ENCODE measurements at regions not wholly inside any gene's neighbourhood (a gene's known extent, or its start where the extent isn't known, plus 50 kb on each side); places are given as distances from the start of the nearest gene placed in this dataset.

GRCh38 chr18:44061438-44061837 is 619.2 kb upstream of the SETBP1 start:
- H3K36me3 ChIP-seq (ENCODE audit: control insufficient read depth in 2 of 2, extremely low read depth in 1 of 2, insufficient read depth in 2 of 2, low read length in 2 of 2) = no peaks in the 10 kb centered on the region
- no peaks in the 10 kb centered on the region for H3K9me3 ChIP-seq (ENCODE audit: control insufficient read depth, low read depth, low read length)
- H4K20me1 ChIP-seq (ENCODE audit: control insufficient read depth, extremely low read depth, insufficient read depth, low read length) = no peaks in the 10 kb centered on the region
- no peaks in the 10 kb centered on the region for H3K4me1 ChIP-seq (ENCODE audit: control insufficient read depth, extremely low read depth, insufficient read depth, low read length)
- H3K4me3 ChIP-seq (ENCODE audit: control insufficient read depth in 2 of 3, extremely low read depth in 1 of 3, insufficient read depth in 2 of 3, low read depth in 1 of 3, low read length in 3 of 3) = no peak overlapping the region
- H3K79me2 ChIP-seq (ENCODE audit: control insufficient read depth, insufficient read depth, low read length) = no peaks in the 10 kb centered on the region
- no peaks in the 10 kb centered on the region for H3K9me1 ChIP-seq (ENCODE audit: control insufficient read depth, extremely low read depth, insufficient read depth, low read length)
- no peaks in the 10 kb centered on the region for H3K27me3 ChIP-seq (ENCODE audit: control insufficient read depth, extremely low read depth, insufficient read depth, low read length)
- no peak for TF ChIP-seq EZH2 (IDR thresholded peaks at IDR 0.05; ENCODE audit: low read length)
- TF ChIP-seq CTCF (optimal IDR thresholded peaks at IDR 0.05 in 1 of 3, IDR thresholded peaks at IDR 0.05 in 1 of 3, conservative IDR thresholded peaks at IDR 0.05 in 1 of 3; ENCODE audit: extremely low read depth in 1 of 3, insufficient read depth in 2 of 3, low read length in 3 of 3) = no peak
- H2AFZ ChIP-seq (ENCODE audit: control insufficient read depth, low read length) = no peak overlapping the region
- no peak overlapping the region for H3K9ac ChIP-seq (ENCODE audit: control insufficient read depth, extremely low read depth, insufficient read depth, low read length)
- no peak overlapping the region for H3K4me2 ChIP-seq (ENCODE audit: control insufficient read depth, extremely low read depth, insufficient read depth, low read depth, low read length)
- no peak for FAIRE-seq
- no peak for DNase-seq (ENCODE audit: low read depth, low spot score)
- dilution Hi-C loops (cut with MboI; ENCODE audit: extremely low pct_ligation_motif_present, low sequenced_read_pairs) = no loop called here
- H3K27ac ChIP-seq (ENCODE audit: control insufficient read depth, insufficient read depth, low read length) = no peak overlapping the region

DNA sequence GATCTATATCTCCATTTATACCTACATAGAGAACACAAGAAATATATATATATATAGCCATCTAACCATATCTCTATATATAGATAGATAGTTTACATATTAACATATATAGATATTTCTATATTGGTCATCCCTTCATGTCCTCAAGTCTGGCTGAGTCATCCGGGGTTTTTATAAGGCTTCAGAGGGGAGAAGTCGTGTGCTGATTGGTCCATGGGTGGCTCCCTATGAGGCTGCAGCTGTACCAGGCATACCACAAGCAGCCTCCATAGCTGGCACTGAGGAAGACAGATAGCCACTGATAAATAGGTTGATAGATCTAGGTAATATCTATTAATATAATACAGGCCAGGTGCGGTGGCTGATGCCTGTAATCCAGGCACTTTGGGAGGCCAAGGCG is 618.3 kb upstream of the SETBP1 start:
- no peak overlapping the region for H2AFZ ChIP-seq (ENCODE audit: control insufficient read depth, low read length)
- dilution Hi-C loops (cut with MboI; ENCODE audit: extremely low pct_ligation_motif_present, low sequenced_read_pairs) = no loop called here
- H3K27me3 ChIP-seq (ENCODE audit: control insufficient read depth, extremely low read depth, insufficient read depth, low read length) = no peaks in the 10 kb centered on the region
- DNase-seq (ENCODE audit: low read depth, low spot score) (no peak), FAIRE-seq (no peak)
- no peaks in the 10 kb centered on the region for H3K9me3 ChIP-seq (ENCODE audit: control insufficient read depth, low read depth, low read length)
- H3K36me3 ChIP-seq (ENCODE audit: control insufficient read depth in 2 of 2, extremely low read depth in 1 of 2, insufficient read depth in 2 of 2, low read length in 2 of 2) = no peaks in the 10 kb centered on the region
- H3K4me1 ChIP-seq (ENCODE audit: control insufficient read depth, extremely low read depth, insufficient read depth, low read length) = no peaks in the 10 kb centered on the region
- no peak overlapping the region for H3K27ac ChIP-seq (ENCODE audit: control insufficient read depth, insufficient read depth, low read length)
- no peaks in the 10 kb centered on the region for H3K79me2 ChIP-seq (ENCODE audit: control insufficient read depth, insufficient read depth, low read length)
- H3K9ac ChIP-seq (ENCODE audit: control insufficient read depth, extremely low read depth, insufficient read depth, low read length) = no peak overlapping the region
- H3K9me1 ChIP-seq (ENCODE audit: control insufficient read depth, extremely low read depth, insufficient read depth, low read length) = no peaks in the 10 kb centered on the region
- H4K20me1 ChIP-seq (ENCODE audit: control insufficient read depth, extremely low read depth, insufficient read depth, low read length) = no peaks in the 10 kb centered on the region
- TF ChIP-seq CTCF (optimal IDR thresholded peaks at IDR 0.05 in 1 of 3, IDR thresholded peaks at IDR 0.05 in 1 of 3, conservative IDR thresholded peaks at IDR 0.05 in 1 of 3; ENCODE audit: extremely low read depth in 1 of 3, insufficient read depth in 2 of 3, low read length in 3 of 3) (no peak), EZH2 (IDR thresholded peaks at IDR 0.05; ENCODE audit: low read length) (no peak)
- H3K4me2 ChIP-seq (ENCODE audit: control insufficient read depth, extremely low read depth, insufficient read depth, low read depth, low read length) = no peak overlapping the region
- H3K4me3 ChIP-seq (ENCODE audit: control insufficient read depth in 2 of 3, extremely low read depth in 1 of 3, insufficient read depth in 2 of 3, low read depth in 1 of 3, low read length in 3 of 3) = no peak overlapping the region

Data from keratinocyte (primary cell).